ENCODE measurements at regions not wholly inside any gene's neighbourhood (a gene's known extent, or its start where the extent isn't known, plus 50 kb on each side); places are given as distances from the start of the nearest gene placed in this dataset.
"Not testable (repeated sequence)": the region's sequence is repeated elsewhere in the genome, so short reads cannot be mapped to it uniquely, and the experiment has no call there.

DNA sequence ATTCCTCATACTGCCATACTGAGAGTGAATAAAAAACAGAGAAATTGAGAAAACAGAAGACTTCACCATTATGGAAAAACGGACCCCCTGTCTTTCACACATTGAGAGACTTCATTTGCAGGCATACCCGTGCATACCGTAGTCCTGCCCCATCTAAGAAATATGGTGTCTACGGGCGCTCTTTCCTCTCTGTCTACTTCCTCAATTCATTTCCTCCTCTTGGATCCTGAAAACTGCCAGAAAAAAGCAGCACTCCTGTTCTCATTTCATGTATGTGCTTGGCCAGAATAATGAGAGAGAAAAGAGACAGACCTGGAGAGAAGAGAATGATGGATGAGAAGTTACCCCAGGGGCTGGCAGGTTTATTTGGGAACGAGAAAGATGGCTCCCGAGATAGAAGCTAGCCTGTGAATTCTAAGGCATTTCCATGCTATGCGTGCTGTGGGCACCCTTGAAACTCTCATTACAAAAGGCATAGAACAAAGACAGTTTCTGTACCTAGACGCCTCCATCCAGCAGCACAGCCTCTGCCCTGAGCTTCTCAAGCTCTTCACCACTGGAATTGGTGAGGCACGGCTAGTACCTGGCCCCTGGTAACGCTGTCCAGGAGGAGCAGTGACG is 62.5 kb upstream of the EPHB3 start:
- no peak for DNase-seq (ENCODE audit: extremely low spot score, unreplicated experiment)
- no peaks in the 10 kb centered on the region for H3K36me3 Mint-ChIP-seq (ENCODE audit: unreplicated experiment)
- no peaks in the 10 kb centered on the region for H3K4me1 Mint-ChIP-seq (ENCODE audit: unreplicated experiment)
- no peak overlapping the region for H3K4me3 Mint-ChIP-seq (ENCODE audit: unreplicated experiment)
- H3K9me3 Mint-ChIP-seq (ENCODE audit: unreplicated experiment) = peaks cover 5% of the 10 kb centered on the region
- H3K27ac Mint-ChIP-seq (ENCODE audit: unreplicated experiment) = no peak overlapping the region
- TF ChIP-seq CTCF (IDR thresholded peaks at IDR 0.05) = no peak
- peaks cover 48% of the 10 kb centered on the region for H3K27me3 Mint-ChIP-seq (ENCODE audit: unreplicated experiment)

- Mint-ChIP-seq H3K9me3 (ENCODE audit: unreplicated experiment) (peaks cover 5% of the 10 kb centered on the region), H3K27ac (ENCODE audit: unreplicated experiment) (no peak overlapping the region), H3K4me1 (ENCODE audit: unreplicated experiment) (peaks cover 2% of the 10 kb centered on the region), H3K27me3 (ENCODE audit: unreplicated experiment) (peaks cover 48% of the 10 kb centered on the region), H3K4me3 (ENCODE audit: unreplicated experiment) (no peak overlapping the region), H3K36me3 (ENCODE audit: unreplicated experiment) (no peaks in the 10 kb centered on the region)
- TF ChIP-seq CTCF (IDR thresholded peaks at IDR 0.05) = no peak
- no peak for DNase-seq (ENCODE audit: extremely low spot score, unreplicated experiment)
These were observed 61.2 kb upstream of the EPHB3 start for GRCh38 chr3:184500344-184500923.

- peaks cover 65% of the 10 kb centered on the region for H3K27me3 Mint-ChIP-seq (ENCODE audit: unreplicated experiment)
- no peak for TF ChIP-seq CTCF (IDR thresholded peaks at IDR 0.05)
- no peaks in the 10 kb centered on the region for H3K36me3 Mint-ChIP-seq (ENCODE audit: unreplicated experiment)
- no peak overlapping the region for H3K4me3 Mint-ChIP-seq (ENCODE audit: unreplicated experiment)
- H3K27ac Mint-ChIP-seq (ENCODE audit: unreplicated experiment) = no peak overlapping the region
- no peak for DNase-seq (ENCODE audit: extremely low spot score, unreplicated experiment)
- peaks cover 2% of the 10 kb centered on the region for H3K4me1 Mint-ChIP-seq (ENCODE audit: unreplicated experiment)
- peaks cover 5% of the 10 kb centered on the region for H3K9me3 Mint-ChIP-seq (ENCODE audit: unreplicated experiment)
These were observed 59.4 kb upstream of the EPHB3 start for GRCh38 chr3:184502123-184502667.

DNA sequence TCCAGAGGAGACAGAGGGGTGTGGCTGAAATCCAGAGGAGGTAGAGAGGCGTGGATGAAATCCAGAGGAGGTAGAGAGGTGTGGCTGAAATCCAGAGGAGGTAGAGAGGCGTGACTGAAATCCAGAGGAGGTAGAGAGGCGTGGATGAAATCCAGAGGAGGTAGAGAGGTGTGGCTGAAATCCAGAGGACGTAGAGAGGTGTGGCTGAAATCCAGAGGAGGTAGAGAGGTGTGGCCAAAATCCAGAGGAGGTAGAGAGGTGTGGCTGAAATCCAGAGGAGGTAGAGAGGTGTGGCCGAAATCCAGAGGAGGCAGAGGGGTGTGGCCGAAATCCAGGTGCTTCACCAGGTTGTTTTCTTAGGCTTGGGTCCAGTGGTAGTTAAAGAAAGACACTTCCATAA is 58.7 kb upstream of the EPHB3 start:
- H3K27ac Mint-ChIP-seq (ENCODE audit: unreplicated experiment); H3K36me3 Mint-ChIP-seq (ENCODE audit: unreplicated experiment); H3K9me3 Mint-ChIP-seq (ENCODE audit: unreplicated experiment); DNase-seq (ENCODE audit: extremely low spot score, unreplicated experiment); H3K4me3 Mint-ChIP-seq (ENCODE audit: unreplicated experiment); H3K4me1 Mint-ChIP-seq (ENCODE audit: unreplicated experiment): not testable (repeated sequence)
- H3K27me3 Mint-ChIP-seq (ENCODE audit: unreplicated experiment) = peaks cover 68% of the 10 kb centered on the region

DNA sequence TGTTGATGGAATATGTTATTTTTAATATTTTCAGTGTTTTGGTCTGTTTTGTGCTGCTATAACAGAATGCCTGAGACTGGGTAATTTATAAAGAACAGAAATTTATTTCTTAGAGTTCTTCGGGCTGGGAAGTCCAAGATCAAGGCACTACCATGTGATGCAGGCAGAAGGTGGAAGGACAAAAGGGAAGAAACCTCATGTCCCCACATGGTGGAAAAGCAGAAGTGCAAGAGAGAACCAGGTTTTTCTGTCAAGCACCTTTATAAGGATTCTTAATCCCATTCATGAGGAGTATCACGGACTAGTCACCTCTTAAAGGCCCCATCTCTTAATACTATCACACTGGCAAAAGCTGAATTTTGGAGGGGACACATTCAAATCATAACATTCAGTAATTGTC is 57.9 kb upstream of the EPHB3 start:
- peaks cover 2% of the 10 kb centered on the region for H3K4me1 Mint-ChIP-seq (ENCODE audit: unreplicated experiment)
- H3K27ac Mint-ChIP-seq (ENCODE audit: unreplicated experiment) = no peak overlapping the region
- no peak overlapping the region for H3K4me3 Mint-ChIP-seq (ENCODE audit: unreplicated experiment)
- no peaks in the 10 kb centered on the region for H3K36me3 Mint-ChIP-seq (ENCODE audit: unreplicated experiment)
- no peak for TF ChIP-seq CTCF (IDR thresholded peaks at IDR 0.05)
- H3K27me3 Mint-ChIP-seq (ENCODE audit: unreplicated experiment) = peaks cover 69% of the 10 kb centered on the region
- peaks cover 5% of the 10 kb centered on the region for H3K9me3 Mint-ChIP-seq (ENCODE audit: unreplicated experiment)
- DNase-seq (ENCODE audit: extremely low spot score, unreplicated experiment) = no peak

All from osteocyte (in vitro differentiated cells).